GM12891 (cell line): ENCODE measurements at regions not wholly inside any gene's neighbourhood (a gene's known extent, or its start where the extent isn't known, plus 50 kb on each side); places are given as distances from the start of the nearest gene placed in this dataset.

ENCODE experiments used
- POLR2A ChIP-seq: IDR thresholded peaks from 2 replicates; pipeline ENCODE4 v1.6.1; 2011; ENCODE audit warnings: low read depth, low read length, control low read depth
- POLR2AphosphoS5 ChIP-seq: IDR thresholded peaks from 2 replicates; pipeline ENCODE4 v1.6.1; 2011; ENCODE audit warnings: low read depth, low read length, control low read depth
- POU2F2 ChIP-seq: IDR thresholded peaks from 2 replicates; pipeline ENCODE4 v1.6.1; 2011; ENCODE audit warnings: low read depth, mild to moderate bottlenecking, control low read depth, low read length, moderate library complexity
- SPI1 ChIP-seq: IDR thresholded peaks from 2 replicates; pipeline ENCODE4 v1.6.1; 2011; ENCODE audit warnings: low read depth, low read length, control low read depth
- TAF1 ChIP-seq: IDR thresholded peaks from 2 replicates; pipeline ENCODE4 v1.6.1; 2011; ENCODE audit warnings: low read depth, low read length, control low read depth

DNA sequence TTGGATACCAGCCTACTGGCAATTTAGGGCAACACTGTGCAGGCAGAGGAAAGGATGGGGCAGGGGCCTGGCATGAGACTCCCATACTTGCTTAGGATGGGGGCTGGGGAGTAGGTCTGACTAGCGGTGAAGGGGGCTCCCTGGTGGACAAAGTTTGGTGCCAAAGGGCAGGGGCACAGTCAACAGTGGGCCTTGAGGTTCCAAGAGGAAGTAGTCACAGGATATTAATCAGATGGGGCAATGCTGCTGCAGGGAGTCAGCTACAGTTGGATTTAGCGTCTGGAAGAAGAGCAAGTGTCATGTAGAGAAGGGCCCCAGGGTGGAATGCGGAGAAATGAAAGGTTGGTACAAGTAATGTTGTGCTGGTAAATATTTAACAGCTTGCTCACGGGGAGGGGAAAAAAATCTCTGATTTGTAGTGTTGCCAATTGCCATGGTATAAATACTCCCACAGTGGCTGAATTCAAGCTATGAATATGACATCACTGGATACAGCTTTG is 139.4 kb downstream of the PJA1 start:
- no peak for TF ChIP-seq POLR2A
- TF ChIP-seq TAF1 = no peak
- no peak for TF ChIP-seq POLR2AphosphoS5
- TF ChIP-seq SPI1 = no peak
- no peak for TF ChIP-seq POU2F2
